HG02678 (cell line): ENCODE measurements at regions not wholly inside any gene's neighbourhood (a gene's known extent, or its start where the extent isn't known, plus 50 kb on each side); places are given as distances from the start of the nearest gene placed in this dataset.

ENCODE experiments used
- ATAC-seq: cut with Tn5 transposase; IDR thresholded peaks from one replicate; pipeline ENCODE4 v1.9.1; 2021; ENCODE audit warnings: mild to moderate bottlenecking, moderate library complexity; ENCODE audit not compliant: unreplicated experiment

DNA sequence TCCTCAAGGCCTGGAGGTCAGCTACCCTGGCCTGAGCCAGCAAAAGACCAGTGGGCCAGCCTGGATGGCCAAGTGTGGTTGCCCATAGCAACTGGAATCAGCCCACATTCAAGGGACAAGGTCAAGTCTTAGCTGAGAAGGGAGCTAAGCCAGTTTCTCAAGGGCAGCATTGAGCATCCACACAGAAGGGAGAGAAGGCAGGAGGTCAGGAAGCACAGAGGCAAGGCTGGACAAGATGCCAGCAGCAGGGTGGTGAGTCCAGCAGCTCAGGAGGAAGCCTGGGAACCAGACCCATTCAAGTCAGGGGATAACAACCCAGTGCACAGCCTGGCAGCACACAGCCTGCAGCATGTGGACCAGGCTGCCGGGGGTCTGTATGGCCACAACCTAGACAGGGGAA, 54.0 kb upstream of the ZMIZ1 start:
- no peak for ATAC-seq

DNA sequence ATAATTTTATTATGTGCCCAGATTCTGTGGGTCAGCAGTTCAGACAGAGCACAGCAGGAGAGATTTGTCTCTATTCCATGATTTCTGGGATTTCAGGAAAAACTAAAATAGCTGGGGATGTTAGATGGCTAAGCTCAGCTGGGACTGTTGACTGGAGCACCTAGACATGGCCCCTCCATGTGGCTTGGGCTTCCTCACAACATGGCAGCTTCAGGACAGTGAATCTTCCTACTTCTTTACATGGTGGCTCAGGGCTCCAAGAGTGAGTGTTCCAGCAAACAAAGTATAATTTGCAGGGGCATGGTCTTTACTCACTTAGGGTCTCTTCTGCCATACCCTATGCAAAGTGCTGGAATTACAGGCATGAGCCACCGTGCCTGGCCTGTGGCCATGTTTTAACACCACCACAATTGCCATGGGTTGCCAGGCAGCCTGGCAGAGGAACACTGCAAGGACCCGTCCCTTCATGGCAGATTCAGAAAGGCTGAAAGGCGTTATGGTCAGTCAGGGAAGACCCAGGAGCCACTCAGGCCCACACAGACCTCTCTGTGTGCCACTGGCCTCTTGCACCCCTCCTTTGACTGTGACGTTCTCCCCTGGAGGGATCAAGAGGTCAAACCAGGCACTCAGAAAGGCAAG, 50.8 kb upstream of the ZMIZ1 start:
- ATAC-seq: no peak

DNA sequence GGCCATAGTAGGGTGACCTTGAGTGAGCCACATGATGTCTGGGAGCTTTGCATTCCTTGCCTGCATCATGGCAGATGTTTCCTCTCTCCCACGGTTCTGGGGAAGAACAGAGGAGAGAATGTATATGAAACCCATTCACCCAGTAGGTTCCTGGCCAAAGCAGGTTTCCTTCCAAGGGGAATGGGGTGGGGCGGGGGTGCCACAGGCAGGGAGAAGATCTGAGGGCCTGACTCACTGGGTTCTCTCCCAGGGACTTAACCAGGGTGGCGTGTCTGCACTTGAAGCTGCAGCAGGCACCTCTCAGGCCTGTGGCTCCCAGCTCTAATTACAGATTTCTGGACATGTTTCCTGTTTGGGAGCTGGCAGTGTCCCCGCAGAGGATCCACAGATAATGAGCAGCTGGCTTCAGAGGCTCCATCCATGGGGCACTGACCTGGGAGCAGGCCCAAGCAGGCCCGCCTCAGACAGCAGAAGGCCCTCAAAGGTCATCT, 50.2 kb upstream of the ZMIZ1 start:
- ATAC-seq: no peak
